ENCODE measurements at regions not wholly inside any gene's neighbourhood (a gene's known extent, or its start where the extent isn't known, plus 50 kb on each side); places are given as distances from the start of the nearest gene placed in this dataset.

GRCh38 chr20:29687438-29687837, 1570.0 kb upstream of the DEFB115 start:
- no peak for DNase-seq
- Histone ChIP-seq H3K36me3 (no peaks in the 10 kb centered on the region), H3K27ac (no peak overlapping the region), H3K9me3 (no peaks in the 10 kb centered on the region), H3K4me1 (no peaks in the 10 kb centered on the region), H3K27me3 (no peaks in the 10 kb centered on the region), H3K4me3 (no peak overlapping the region)
- no peak for ATAC-seq
- intact Hi-C loops (cut with DNase I): no loop called here
- TF ChIP-seq CTCF (IDR thresholded peaks at IDR 0.05): no peak

GRCh38 chr20:29689411-29690225, 1567.8 kb upstream of the DEFB115 start:
- TF ChIP-seq CTCF (IDR thresholded peaks at IDR 0.05): no peak
- no peak for DNase-seq
- H3K9me3 ChIP-seq: no peaks in the 10 kb centered on the region
- H3K36me3 ChIP-seq: no peaks in the 10 kb centered on the region
- intact Hi-C loops (cut with DNase I): no loop called here
- no peak overlapping the region for H3K27ac ChIP-seq
- no peak overlapping the region for H3K4me3 ChIP-seq
- no peaks in the 10 kb centered on the region for H3K4me1 ChIP-seq
- no peaks in the 10 kb centered on the region for H3K27me3 ChIP-seq
- ATAC-seq: no peak

DNA sequence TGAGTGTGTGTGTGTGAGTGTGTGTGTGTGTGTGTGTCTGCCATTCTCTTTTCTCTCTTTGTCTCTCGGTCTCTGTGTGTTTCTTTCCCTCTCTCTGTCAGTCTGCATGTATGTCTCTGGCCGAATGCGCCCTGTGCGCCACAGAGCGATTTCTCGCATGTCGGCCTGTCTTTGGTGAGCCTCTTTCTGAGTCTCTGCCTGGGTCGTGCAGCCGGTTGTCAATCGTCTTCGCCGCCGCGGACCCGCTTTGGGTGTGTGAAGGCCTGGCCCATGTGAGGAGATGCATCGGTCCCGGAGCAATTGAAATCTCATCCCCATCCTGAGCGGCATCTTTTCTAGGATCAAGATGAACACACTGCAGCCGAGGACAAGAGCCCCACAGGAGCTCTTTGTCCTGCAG, 1567.2 kb upstream of the DEFB115 start:
- no peak overlapping the region for H3K4me3 ChIP-seq
- H3K9me3 ChIP-seq: no peaks in the 10 kb centered on the region
- TF ChIP-seq CTCF (IDR thresholded peaks at IDR 0.05): no peak
- no peak for ATAC-seq
- H3K27me3 ChIP-seq: no peaks in the 10 kb centered on the region
- DNase-seq: no peak
- H3K4me1 ChIP-seq: no peaks in the 10 kb centered on the region
- H3K36me3 ChIP-seq: no peaks in the 10 kb centered on the region
- H3K27ac ChIP-seq: no peak overlapping the region
- intact Hi-C loops (cut with DNase I): no loop called here

DNA sequence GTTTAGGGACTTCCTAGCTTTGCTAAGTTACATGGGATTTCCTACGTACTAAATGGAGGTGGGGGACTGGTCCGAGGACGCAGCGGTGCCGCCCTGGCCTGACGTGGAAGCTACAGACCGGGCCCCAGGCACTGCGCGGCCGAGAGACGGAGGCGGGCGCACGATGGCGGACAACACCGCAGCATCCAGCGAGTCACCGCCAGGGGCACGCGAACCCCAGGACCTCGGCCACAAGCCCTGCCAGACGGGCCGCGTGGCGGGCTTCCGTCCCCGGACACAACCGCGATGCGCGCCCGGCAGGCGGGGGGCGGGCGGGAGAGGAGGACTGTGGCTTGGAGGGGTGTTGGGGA, 1516.9 kb upstream of the DEFB115 start:
- Histone ChIP-seq H3K4me1 (no peaks in the 10 kb centered on the region), H3K36me3 (no peaks in the 10 kb centered on the region), H3K27me3 (no peaks in the 10 kb centered on the region), H3K9me3 (peaks cover 12% of the 10 kb centered on the region), H3K27ac (no peak overlapping the region), H3K4me3 (no peak overlapping the region)
- TF ChIP-seq CTCF (IDR thresholded peaks at IDR 0.05): no peak
- intact Hi-C loops (cut with DNase I): no loop called here
- ATAC-seq (peak; percentile 29), DNase-seq (peak; percentile 48)

DNA sequence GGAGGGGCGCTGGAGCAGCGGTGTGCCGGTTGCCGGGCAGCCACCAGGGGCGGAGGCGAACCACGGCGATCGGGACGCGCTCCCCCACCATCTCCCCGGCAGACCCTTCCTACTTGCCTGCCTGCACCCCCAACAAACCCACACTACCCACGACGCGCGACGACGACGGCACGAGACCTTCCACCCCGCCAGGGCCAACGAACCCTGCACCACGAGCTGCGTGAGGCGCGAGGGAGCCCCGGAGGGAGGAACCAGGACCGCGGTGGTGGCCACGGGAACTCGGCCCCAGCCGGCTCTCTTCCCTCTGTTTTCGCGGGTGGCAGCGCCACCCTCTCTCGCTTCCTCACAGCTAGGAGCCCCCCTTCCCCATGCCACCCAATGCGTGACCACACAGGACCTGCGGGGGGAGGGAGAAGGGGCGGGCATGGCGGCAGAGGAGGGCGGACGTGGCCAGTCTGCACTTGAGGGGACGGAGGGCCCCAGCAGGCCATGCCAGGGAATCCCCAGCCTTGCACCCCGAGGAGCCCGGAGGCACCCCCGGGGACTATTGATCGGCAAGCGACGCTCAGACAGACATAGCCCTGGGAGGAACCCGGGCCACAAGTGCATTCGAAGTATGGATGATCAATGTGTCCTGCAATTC, 1516.4 kb upstream of the DEFB115 start:
- peak; percentile 43 for DNase-seq
- Histone ChIP-seq H3K9me3 (peaks cover 12% of the 10 kb centered on the region), H3K27ac (no peak overlapping the region), H3K27me3 (no peaks in the 10 kb centered on the region), H3K4me1 (no peaks in the 10 kb centered on the region), H3K4me3 (no peak overlapping the region), H3K36me3 (no peaks in the 10 kb centered on the region)
- no peak for TF ChIP-seq CTCF (IDR thresholded peaks at IDR 0.05)
- peak; percentile 41 for ATAC-seq
- intact Hi-C loops (cut with DNase I): no loop called here

Data from upper lobe of right lung (tissue), 1 donor.